HG02571 (cell line): ENCODE measurements at regions not wholly inside any gene's neighbourhood (a gene's known extent, or its start where the extent isn't known, plus 50 kb on each side); places are given as distances from the start of the nearest gene placed in this dataset.
A peak's percentile ranks its signal among the peaks of the same experiment; 100 is the strongest.
"Not testable (repeated sequence)": the region's sequence is repeated elsewhere in the genome, so short reads cannot be mapped to it uniquely, and the experiment has no call there.

ENCODE experiments used
- ATAC-seq: cut with Tn5 transposase; IDR thresholded peaks from one replicate; pipeline ENCODE4 v1.9.1; 2021; ENCODE audit warnings: mild to moderate bottlenecking, moderate library complexity; ENCODE audit not compliant: unreplicated experiment

DNA sequence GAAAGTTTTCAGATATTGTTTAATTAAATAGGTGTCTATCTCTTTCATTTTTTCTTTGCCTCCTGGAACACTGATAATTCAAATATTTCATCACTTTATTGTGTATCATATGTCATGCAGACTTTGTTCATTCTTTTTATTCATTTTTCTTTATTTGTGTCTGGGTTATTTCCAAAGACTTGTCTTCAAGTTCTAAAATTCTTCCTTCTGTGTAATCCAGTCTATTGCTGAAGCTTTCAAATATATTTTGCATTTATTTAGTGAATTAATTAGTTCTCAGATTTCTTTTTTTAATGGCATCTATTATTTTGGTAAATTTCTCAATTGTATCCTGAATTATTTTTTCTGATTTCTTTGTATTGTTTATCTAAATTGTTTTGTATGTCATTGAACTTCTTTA lies 70.1 kb downstream of the ZNF330 start:
- no peak for ATAC-seq

DNA sequence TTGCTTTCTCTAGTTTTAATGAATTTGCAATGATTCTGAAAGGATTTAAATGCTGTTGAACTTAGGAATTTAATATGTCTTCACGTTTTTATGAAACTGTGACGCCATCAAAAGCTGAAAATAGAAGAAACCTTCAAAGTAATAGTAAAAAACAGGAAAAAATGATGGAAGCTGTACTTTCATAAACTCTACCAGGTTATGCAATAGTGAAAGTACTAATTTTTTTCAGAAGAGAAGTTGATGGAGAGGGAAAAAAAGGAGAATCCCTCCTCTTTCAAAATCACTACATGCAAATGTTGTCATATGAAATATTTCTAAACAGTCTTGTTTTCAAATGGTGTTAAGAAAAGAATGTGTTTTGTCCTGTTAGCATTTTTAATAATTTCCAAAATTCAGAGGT lies 73.6 kb downstream of the ZNF330 start:
- ATAC-seq = no peak

- ATAC-seq = no peak
Observed at GRCh38 chr4:141301216-141301615, 80.5 kb downstream of the ZNF330 start.

- no peak for ATAC-seq
Observed at GRCh38 chr4:141302924-141303323, 82.2 kb downstream of the ZNF330 start.

DNA sequence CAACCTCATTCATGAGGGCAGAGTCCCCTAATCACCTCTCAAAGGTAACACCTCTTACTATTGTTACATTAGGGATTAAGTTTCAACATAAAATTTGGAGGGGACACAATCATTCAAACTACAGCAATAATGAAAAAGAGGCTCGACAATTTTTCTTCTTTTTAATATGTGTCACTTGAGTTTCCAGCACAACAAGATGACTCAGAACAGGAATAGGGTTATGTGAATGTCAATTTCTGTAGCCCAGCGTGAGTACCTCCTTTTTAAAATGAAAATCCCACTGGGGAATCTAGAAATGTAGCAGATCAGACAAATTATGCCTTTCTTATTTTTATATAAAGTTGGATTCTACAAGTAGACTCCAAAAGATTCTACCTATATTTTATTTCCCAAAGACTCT lies 83.7 kb downstream of the ZNF330 start:
- ATAC-seq = no peak

DNA sequence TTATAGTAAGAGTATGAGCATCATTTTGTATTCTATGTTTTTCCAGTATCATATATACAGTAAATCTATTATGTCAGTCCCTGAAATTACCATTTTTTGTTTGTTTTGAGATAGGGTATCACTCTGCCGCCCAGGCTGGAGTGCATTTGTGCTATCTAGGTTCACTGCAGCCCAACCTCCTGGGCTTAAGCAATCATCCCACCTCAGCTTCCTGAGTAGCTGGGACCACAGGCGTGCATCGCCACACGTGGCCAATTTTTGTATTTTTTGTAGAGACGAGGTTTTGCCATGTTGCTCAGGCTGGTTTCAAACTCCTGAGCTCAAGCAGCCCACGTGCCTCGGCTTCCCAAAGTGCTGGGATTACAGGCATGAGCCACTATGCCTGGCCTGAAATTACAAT lies 85.6 kb downstream of the ZNF330 start:
- ATAC-seq = no peak

DNA sequence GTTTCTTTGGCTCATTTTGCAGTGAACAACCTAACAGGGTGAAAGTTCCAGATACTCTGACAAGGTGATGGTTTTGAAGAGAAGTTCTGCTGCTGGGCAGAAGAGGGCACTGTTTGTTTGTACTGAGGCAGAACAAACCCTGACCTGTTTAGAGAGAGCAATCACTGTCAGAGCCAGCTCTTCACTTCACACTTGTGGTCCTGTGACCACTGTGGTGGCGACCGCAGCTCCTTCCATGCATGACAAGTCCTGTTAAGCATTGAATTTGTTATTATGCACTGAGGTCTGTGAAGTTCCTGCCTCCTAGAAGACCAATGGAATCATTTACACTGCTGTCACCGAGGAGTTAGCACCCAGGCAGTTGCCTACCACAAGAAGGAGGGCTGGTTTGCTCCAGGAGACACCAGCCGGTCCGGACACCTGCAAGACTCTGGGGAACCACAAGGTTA lies 86.6 kb downstream of the ZNF330 start:
- ATAC-seq = peak; percentile 99

- ATAC-seq = no peak
Observed at GRCh38 chr4:141309874-141310273, 89.2 kb downstream of the ZNF330 start.

GRCh38 chr4:141311246-141312204 lies 90.8 kb downstream of the ZNF330 start:
- no peak for ATAC-seq

DNA sequence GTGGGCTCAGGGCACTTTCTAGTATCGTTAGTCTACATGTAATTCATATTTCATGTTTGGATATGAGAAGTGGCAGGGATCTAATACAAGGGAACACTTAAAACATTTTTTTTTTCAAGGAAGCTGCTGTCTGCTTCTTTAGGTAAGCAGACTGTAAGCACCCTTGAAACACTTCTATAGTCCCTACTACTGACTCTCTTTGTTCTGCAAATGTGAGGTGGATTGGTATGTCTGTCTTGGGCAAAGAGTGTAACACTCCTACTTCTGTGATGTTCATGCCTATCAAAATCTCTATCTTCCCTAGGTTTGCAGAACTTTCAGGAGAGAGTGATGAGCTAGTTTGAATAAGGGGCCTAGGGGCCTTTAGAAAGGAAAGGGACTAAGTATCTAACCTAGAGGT lies 93.9 kb downstream of the ZNF330 start:
- ATAC-seq = no peak

DNA sequence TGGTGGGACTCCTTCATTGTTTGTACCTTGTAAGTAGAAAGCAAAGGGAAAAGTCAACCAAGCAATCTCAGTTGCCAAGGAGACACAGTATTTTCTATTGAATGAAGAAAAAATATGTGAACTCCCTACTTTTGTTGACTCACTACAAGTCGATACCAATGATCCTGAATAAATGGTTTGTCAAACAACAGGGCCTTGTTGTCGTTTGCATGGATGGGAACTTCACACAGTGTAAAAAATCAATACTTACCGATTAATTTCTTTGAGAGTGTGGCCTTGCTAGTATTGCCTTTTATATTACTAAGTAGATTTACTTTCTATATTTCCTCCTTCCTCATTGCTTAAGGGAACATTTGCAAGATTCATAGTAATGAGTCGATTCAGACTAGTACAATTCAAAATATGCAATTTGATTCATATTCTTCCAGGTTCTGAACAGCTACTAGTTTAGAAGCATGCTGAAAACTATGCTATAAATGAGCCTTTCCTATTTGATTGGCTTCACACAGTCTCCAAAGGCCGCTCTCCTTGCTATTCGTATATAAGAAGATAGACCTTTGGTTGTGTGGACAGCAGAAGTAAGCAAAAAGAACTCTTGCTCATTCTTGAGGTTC lies 108.0 kb downstream of the ZNF330 start:
- no peak for ATAC-seq

DNA sequence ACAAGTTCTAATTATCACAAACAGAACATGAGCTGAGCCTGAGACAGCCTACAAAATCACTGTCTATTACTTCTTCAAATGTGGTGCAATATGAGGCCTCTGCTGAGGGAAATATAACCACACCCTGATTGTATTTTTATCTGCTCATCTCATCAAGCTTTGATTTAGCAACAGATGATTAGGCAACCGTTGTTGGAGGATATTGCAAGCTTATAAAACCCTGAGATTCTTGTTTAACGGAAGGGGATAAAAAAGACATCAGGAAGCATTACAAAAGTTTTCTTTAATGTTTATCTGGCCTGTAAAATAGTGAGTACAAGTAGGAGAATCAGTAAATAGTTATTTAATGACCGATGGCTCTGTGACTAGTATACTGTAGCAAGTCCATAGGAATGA lies 108.5 kb downstream of the ZNF330 start:
- ATAC-seq = no peak

DNA sequence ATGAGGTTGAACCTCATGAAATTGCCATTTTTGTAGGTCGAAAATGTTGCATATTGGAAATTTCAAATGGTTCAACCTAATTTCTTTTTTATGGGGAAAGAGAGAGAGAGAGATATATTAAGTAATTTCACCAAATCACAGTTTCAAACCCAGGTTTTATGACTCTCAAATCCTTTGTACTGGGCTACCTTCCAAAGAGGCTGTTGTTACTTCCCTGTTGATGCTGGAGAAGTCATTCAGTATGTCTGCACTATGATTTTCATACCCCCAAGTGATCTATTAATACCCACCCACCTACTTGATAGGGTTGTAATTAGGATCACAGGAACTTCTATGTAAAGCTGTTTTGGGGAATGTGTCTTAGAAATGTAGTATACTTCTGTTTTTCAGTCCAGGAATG lies 109.9 kb downstream of the ZNF330 start:
- ATAC-seq = no peak

GRCh38 chr4:141331534-141332358 lies 111.1 kb downstream of the ZNF330 start:
- no peak for ATAC-seq

DNA sequence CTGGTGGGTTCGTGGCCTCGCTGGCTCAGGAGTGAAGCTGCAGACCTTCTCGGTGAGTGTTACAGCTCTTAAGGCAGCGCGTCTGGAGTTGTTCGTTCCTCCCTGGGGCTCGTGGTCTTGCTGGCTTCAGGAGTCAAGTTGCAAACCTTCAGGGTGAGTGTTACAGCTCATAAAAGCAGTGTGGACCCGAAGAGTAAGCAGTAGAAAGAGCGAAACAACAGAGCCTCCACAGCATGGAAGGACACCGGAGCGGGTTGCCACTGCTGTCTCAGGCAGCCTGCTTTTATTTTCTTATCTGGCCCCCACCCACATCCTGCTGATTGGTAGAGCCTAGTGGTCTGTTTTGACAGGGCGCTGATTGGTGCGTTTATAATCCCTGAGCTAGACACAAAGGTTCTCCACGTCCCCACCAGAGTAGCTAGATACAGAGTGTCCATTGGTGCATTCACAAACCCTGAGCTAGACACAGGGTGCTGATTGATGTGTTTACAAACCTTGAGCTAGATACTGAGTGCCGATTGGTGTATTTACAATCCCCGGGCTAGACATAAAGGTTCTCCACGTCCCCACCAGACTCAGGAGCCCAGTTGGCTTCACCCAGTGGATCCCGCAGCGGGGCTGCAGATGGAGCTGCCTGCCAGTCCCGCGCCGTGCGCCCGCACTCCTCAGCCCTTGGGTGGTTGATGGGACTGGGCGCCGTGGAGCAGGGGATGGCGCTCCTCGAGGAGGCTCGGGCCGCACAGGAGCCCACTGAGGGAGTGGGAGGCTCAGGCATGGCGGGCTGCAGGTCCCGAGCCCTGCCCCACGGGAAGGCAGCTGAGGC lies 111.9 kb downstream of the ZNF330 start:
- ATAC-seq = not testable (repeated sequence)

GRCh38 chr4:141333456-141334230 lies 112.9 kb downstream of the ZNF330 start:
- not testable (repeated sequence) for ATAC-seq

DNA sequence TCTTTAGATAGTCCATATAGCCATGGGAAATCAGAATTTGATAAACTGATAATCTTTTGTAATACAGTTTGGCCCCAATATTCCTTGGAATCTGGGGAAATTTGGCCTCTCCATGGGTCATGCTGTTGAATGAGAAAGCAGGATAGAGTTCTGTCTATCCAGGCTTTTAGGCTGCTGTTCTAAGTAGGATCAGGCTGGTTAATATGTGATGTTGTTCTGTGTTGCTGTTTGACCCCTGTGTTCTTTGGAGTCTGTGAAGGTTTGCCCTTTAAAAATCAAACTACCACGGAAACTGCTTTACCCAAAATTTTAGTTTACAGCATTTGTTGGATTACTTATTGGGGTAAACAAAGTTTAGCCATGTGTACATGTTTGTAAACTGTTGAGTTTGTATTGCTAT lies 114.5 kb downstream of the ZNF330 start:
- ATAC-seq = no peak

DNA sequence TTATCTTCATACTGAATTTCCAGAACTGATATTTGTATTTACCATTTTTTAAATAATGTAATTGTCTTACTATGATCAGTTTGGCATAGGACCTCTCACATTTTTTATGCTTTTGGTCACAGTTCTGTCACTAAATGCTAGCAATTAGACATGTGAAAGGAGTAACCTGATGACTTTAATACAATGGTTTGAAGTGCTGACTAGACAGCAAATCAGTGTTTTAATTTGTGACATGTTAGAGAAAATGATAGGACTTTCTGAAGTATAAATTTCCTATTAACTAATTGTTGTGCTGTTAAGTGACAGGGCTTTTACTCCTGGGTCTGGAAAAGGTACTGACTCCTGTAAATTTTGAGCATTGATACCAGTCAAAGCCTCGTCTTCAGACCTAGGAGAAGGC lies 117.5 kb downstream of the ZNF330 start:
- ATAC-seq = no peak

- no peak for ATAC-seq
Observed at GRCh38 chr4:141339391-141339790, 118.7 kb downstream of the ZNF330 start.

DNA sequence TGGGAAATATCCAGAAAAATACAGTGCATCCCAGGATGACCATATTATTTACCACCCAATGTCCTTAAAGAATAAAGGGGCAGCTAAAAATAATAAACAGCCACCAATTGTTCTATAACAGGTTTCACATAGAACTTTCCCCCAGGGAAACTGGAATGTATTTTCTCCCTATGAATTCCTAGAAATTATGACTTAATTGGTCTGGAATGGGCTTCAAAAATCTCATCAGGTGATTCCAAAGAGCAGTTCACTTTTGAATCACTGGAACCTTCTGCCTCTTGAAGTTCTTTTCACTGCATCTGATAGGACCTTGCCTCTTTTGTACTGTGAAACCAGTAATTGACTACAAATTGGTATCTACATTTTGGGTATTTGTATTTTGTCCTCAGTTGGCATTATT lies 119.3 kb downstream of the ZNF330 start:
- ATAC-seq = no peak
